ENCODE measurements at regions not wholly inside any gene's neighbourhood (a gene's known extent, or its start where the extent isn't known, plus 50 kb on each side); places are given as distances from the start of the nearest gene placed in this dataset.

GRCh38 chr18:2486426-2486825 is 84.9 kb downstream of the METTL4 start:
- H3K27me3 Mint-ChIP-seq (ENCODE audit: unreplicated experiment) = no peaks in the 10 kb centered on the region

More at GRCh38 chr18:2486426-2486825, 84.9 kb downstream of the METTL4 start:
- DNase-seq (ENCODE audit: low spot score) = no peak
- no peaks in the 10 kb centered on the region for H3K36me3 Mint-ChIP-seq (ENCODE audit: low read depth, unreplicated experiment)
- no peak overlapping the region for H3K4me3 Mint-ChIP-seq (ENCODE audit: unreplicated experiment)
- H3K4me1 Mint-ChIP-seq (ENCODE audit: unreplicated experiment) = peaks cover 7% of the 10 kb centered on the region
- no peak overlapping the region for H3K27ac Mint-ChIP-seq (ENCODE audit: unreplicated experiment)
- TF ChIP-seq, protein P1, sequence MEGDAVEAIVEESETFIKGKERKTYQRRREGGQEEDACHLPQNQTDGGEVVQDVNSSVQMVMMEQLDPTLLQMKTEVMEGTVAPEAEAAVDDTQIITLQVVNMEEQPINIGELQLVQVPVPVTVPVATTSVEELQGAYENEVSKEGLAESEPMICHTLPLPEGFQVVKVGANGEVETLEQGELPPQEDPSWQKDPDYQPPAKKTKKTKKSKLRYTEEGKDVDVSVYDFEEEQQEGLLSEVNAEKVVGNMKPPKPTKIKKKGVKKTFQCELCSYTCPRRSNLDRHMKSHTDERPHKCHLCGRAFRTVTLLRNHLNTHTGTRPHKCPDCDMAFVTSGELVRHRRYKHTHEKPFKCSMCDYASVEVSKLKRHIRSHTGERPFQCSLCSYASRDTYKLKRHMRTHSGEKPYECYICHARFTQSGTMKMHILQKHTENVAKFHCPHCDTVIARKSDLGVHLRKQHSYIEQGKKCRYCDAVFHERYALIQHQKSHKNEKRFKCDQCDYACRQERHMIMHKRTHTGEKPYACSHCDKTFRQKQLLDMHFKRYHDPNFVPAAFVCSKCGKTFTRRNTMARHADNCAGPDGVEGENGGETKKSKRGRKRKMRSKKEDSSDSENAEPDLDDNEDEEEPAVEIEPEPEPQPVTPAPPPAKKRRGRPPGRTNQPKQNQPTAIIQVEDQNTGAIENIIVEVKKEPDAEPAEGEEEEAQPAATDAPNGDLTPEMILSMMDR (IDR thresholded peaks at IDR 0.05; ENCODE audit: unreplicated experiment) = no peak
- no peaks in the 10 kb centered on the region for H3K9me3 Mint-ChIP-seq (ENCODE audit: unreplicated experiment)
